Activated gamma-delta T cell treated with Interleukin-2 at 50 U/mL for 16 hours (primary cell): ENCODE measurements at regions not wholly inside any gene's neighbourhood (a gene's known extent, or its start where the extent isn't known, plus 50 kb on each side); places are given as distances from the start of the nearest gene placed in this dataset.

ENCODE experiments used
- DNase-seq: peaks from one replicate; pipeline ENCODE4 v3.0.0-alpha.2; 2020

GRCh38 chr13:76795701-76796695 lies 90.2 kb downstream of the KCTD12 start:
- DNase-seq: no peak

DNA sequence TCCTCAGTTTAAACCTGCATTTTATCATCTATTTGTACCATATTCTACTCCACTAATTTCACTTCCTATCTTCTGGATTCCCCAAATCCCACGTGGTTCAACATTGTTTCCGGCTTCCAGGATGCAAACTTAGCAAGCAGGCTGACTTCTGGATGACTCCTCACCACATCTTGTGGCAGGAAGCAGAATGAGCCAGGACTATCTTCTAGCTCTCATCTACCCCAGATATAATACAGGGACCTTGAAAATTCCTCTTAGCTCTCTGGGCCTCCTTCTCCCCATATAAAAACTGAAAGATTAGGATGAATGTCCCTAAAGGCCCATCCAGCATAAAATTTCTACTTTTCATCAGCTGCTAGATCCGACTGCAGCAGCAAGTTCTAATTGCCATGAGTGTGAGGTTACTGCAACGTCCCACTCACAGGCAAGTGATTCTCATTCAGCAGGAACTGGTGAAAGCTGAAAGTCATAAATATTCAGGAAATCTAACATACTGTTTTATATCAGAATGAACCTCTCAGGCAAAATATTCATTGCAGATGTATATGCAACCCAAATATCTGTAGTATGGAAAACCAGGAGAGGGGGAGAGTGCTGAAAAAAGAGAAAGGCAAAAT lies 93.4 kb downstream of the KCTD12 start:
- DNase-seq: no peak

DNA sequence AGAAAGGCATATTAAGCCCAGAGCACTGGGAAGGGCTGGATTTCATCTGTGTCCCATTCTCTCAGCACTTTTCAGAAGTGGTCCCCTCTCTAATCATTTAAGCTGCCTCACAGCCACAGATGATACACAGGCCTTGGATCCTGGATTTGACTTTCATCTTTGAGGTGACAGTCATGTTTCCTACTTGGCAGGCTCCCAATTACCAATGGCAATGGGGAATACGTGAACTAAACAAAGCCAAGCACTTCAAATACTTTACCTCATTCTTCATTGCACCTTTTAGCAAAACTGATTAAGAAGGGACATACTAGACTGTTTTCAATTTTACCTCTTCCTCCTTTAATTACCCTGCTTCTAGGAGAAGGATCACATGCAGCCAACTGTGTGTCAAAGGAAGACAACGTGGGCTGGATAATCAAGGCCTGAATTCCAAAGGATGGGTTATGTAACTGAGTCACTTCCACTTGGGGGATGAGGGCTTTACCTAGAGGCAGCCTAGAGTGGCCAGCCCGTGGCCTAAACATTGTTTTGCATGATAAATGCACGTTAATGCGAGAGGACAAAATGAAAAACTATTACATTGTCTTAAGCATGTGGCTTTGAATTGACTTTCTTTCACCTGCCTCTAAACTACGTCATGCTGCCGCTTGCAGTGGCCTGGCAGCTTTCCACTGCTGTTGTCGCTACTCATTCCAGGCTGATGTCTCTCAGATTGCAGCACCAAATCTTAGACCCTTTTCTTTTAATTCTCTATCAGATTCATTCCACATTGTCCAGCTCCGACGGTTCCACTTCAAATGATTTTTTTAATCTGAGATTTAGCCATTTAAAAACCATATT lies 95.0 kb downstream of the KCTD12 start:
- no peak for DNase-seq

DNA sequence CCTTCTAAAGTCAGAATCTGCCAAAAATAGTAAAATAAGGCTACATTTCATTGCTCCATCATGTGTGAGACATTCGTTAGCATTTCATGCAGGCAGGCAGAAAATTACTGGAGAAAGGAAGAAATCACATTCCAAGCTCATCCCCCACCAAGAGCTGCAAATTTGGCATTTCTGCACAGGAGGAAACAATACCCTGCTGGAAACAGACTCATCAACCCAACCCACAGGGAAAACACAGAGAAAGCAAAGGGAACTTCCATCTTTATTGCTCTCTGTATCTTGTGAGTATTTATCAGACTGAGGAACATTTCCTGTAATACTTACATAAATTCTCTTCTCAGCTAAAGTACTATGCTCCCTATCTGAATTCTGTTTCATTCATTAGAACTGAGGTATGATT lies 95.7 kb downstream of the KCTD12 start:
- no peak for DNase-seq

DNA sequence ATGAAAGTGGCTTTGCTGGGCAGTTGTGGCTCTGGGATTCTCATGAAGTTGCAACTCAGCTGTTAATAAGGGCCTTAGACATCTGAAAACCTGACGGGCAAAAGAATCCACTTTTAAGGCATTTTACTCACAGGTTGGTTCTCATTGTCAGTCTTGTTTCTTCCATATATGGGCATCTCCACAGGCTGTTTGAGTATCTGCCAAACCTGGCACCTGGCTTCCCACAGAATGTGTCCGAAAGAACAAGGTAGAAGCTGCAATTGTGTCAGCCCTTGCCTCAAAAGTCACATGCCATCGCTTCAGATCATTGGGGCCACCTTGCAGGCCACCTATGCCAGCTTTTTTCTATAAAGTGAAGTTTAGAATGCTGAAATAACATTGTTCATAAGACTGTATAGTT lies 102.4 kb downstream of the KCTD12 start:
- DNase-seq: no peak

GRCh38 chr13:76778853-76779252 lies 107.4 kb downstream of the KCTD12 start:
- DNase-seq: no peak

DNA sequence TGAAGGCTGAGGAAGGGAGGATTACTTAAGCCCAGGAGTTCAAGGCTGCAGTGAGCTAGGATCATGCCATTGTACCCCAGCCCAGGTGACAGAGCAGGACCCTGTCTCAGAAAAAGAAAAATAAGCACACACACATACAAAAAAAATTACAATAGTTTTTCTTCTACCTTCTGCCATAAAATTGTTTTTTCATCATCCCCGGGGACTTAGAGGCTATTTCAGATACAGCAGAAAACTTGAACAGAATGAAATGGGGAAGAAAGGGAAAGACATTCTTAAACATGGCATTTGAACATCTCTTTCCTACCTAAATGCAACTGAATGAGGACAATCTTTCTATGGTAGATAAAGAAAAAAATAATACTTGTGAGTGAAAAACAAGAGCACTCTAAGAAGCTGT lies 109.1 kb downstream of the KCTD12 start:
- no peak for DNase-seq

DNA sequence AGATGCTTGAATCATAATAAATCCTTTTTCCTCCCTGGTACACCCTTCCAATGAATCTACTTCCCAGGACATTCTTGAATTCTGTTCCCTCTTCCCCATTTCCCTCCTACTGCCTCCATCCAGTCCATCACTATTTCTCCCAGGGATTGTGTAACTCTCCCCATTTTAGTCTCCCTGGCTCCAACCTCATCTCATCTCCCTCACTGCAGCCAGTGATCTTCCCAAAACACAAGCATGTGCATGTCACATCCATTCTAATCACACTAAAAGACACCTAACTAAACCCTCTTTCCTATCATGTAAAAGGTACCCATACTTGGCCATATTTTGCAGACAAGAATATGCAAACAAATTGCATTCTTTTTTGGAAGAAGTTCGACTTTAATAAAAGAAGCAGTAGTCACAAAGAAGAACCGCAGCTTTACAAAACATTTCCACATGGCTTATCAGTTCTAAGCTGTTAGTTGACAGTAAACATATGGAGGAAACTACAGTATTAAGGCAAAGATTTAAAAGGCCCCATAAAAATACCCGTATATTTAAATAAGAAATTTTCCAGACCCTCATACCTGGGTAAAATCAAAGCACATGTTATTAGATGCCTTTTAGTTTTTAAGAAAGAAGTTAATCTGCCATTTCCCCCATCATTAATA lies 111.0 kb downstream of the KCTD12 start:
- DNase-seq: no peak

- DNase-seq: no peak
Observed at GRCh38 chr13:76773448-76774094, 112.6 kb downstream of the KCTD12 start.

DNA sequence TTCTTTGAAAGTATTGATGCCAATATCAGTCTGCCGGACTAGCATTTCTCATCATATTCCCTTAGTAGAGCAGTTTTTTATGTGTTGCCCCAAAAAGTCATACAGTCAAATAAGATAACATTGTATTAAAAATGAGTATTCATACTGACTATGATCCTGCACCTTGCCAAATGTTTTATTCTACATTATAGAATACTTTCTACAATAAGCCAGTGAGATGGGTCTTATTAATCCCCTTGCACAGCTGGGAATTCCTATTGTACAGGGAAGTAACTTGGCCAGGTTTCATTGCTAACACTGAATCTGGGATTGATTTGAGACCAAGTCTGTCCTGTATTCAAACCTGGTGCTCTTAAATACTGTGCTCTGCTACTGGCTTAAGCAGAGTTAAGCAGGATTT lies 114.0 kb downstream of the KCTD12 start:
- DNase-seq: no peak

GRCh38 chr13:76769271-76769791 lies 116.9 kb downstream of the KCTD12 start:
- no peak for DNase-seq

DNA sequence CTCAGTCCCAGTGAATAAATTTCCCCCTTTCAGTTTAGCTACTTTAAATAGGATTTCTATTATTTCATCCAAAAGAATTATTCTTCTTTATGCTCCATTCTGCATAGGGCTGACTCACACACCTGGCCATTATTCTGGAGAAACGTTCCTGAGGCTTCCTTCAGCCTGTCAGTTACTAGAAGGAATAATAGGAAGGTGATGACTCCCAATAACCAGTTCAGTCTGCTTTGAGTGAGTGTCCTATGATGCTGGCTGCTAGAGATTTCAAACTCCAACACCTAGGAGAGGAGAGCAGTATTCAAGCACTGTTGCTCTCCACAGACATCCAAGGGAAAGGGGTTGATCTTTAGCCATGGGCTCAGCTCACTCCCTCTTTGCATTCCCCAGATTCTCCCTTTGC lies 117.8 kb downstream of the KCTD12 start:
- no peak for DNase-seq

DNA sequence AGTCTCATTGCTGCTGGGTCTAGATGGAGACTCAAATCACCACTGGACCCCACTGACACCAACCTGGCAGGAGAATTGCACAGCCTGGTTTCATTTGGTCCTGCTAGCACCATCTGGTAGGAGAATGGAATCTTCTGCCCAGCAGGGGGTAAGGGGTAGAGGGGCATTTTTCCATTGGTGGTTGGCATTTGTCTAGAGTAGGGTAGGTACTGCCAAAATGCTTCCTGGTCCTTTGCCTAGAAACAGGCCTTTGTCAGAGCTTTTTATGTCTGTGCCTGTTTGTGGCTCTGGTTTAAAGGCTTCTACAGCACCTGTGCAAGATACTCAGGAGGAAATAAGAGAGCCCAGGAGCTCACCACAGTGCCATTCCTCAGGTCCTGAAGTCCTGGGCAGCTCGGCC lies 121.3 kb downstream of the KCTD12 start:
- DNase-seq: no peak

DNA sequence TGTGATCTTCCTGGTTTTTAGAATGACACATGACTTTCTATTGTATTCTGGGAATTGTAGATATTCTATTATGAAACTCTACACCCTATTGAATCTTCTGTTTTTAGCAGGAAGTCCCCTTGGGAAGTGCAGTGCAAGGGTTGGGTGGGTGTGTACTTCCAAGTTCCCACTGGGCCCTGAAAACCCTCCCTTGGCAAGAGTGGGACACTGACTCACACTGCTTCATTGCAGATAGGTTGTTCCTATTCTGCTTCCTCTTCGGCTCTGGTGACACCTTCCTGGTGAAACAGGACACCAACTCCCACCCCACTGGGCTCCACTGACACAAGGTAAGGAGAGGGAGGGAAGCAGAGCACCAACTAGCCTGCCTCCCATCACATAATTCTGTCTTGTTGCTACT lies 121.8 kb downstream of the KCTD12 start:
- DNase-seq: no peak

- no peak for DNase-seq
Observed at GRCh38 chr13:76762721-76763120, 123.5 kb downstream of the KCTD12 start.

- DNase-seq: no peak
Observed at GRCh38 chr13:76759877-76760276, 126.3 kb downstream of the KCTD12 start.

DNA sequence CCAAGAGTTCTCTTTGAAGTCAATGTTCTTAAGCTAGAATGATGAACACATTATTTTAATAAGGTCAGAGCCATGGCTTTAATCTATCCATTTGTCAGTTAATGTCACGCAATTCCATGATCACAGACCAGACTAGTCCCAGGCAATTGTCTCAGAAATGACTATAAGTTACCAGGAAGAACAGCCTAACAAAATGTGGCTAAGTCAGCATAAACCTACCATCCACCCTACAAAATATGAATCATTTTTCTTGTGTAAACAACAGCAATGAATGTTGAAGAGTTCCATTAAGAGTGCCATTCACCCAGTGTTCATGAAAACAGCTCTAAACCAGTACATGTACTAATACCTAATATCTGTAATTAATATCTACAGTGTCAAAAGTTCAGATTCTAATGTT lies 127.5 kb downstream of the KCTD12 start:
- no peak for DNase-seq

DNA sequence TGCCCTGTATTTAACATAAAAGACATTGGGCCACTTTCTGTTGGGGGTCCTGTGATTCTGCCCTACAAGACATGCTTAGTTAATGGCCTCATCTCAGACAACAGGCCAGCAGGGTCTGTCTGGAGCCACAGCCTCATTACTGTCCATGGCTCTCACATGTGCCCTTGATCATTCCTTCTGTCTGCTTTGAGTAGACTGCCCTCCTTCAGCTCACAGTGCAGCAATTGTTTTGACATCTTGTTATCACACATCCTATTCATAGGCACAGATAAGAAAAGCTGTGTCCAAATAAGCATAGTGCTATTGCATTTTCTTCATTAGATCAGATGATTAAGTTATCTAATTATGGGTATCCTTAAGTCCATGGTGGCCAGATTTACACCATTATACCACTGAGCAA lies 127.9 kb downstream of the KCTD12 start:
- DNase-seq: no peak

DNA sequence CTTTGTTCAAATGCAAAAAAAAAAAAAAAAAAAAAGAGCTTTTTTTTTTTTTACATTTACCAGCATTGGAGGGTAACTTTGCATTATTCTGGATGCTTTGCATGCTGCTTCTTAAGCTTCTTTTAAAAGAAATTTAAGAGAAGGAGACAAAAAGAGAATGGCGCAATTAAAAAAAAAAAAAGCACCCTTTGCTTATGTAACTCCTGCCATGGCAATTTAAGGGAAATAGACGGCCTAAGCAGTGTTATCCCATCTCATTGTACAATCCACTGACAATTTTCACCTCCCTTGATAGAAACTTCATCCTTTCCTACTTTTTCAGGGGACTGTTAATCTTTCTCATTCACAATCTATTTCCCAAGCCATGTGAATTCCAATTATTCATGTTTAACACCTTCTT lies 129.8 kb downstream of the KCTD12 start:
- DNase-seq: no peak

DNA sequence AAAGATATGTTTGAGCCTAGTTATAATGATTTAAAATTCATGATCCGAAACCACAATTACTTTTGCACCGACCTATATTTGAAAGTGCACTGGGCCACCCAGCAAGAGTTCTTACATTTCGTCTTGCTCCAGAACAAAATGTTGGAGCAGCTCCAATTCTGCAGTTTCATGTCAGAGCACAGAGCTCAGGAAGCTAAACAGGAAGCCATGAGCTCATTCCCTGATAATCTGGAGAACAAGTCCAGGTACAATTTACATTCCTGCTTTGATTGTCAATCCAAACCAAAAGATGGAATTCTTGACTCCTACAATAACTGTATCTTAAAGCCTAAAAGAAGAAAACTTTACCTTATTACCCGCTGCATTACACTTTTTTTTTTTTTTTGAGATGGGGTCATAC lies 131.8 kb downstream of the KCTD12 start:
- no peak for DNase-seq

GRCh38 chr13:76751278-76751677 lies 134.9 kb downstream of the KCTD12 start:
- no peak for DNase-seq

- DNase-seq: no peak
Observed at GRCh38 chr13:76750126-76750525, 136.1 kb downstream of the KCTD12 start.
